ENCODE measurements at regions not wholly inside any gene's neighbourhood (a gene's known extent, or its start where the extent isn't known, plus 50 kb on each side); places are given as distances from the start of the nearest gene placed in this dataset.

DNA sequence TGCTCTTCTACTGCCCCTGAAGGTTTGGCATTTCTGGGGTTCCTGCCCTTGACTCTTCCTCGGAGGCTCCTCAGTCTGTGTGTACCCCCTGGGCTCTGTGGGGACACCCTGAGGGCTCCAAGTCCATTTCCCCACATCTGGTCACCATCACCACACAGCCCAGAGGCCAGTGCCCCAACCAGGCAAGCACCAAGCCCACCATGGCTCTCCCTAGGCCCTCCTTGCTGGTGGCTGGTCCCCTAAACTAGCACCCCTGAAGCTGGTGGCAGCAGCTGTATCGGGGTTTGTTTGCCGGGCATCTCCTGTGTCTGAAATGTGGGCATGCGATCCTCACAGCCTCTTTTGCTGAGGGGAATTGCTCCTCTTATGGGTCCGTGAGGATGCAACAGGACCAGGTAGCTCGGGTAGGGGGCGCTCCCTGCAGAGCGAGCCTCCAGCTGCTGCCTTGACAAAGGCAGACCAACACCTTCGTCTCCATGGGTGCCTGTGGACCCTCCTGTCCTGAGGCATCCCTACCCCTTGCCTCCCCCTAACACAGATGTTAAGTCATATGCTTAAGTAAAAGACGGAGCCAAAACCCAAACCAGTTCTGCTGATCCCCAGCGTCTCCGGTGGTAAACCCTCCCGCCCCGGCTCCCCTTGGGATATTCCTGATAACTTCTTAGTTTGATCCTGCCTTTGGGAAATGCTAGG is 138.9 kb upstream of the IRX4 start:
- no peak for DNase-seq (ENCODE audit: unreplicated experiment)
- no peaks in the 10 kb centered on the region for H3K4me1 Mint-ChIP-seq (ENCODE audit: insufficient read depth, unreplicated experiment)
- POLR2A ChIA-PET: interaction anchor here (0.6 to 0.7 kb wide), 2 partner anchors 17 to 282 kb away, joined by 3 read pairs; no protein-coding TSS in a partner anchor
- CTCF ChIA-PET: no interaction called here
- H3K4me3 Mint-ChIP-seq (ENCODE audit: unreplicated experiment): no peak overlapping the region
- H3K27me3 Mint-ChIP-seq (ENCODE audit: insufficient read depth, unreplicated experiment): no peaks in the 10 kb centered on the region
- H3K36me3 Mint-ChIP-seq (ENCODE audit: insufficient read depth, unreplicated experiment): no peaks in the 10 kb centered on the region
- intact Hi-C loops (cut with micrococcal nuclease): no loop called here
- no peak overlapping the region for H3K27ac Mint-ChIP-seq (ENCODE audit: low read depth, unreplicated experiment)
- TF ChIP-seq, protein P1, sequence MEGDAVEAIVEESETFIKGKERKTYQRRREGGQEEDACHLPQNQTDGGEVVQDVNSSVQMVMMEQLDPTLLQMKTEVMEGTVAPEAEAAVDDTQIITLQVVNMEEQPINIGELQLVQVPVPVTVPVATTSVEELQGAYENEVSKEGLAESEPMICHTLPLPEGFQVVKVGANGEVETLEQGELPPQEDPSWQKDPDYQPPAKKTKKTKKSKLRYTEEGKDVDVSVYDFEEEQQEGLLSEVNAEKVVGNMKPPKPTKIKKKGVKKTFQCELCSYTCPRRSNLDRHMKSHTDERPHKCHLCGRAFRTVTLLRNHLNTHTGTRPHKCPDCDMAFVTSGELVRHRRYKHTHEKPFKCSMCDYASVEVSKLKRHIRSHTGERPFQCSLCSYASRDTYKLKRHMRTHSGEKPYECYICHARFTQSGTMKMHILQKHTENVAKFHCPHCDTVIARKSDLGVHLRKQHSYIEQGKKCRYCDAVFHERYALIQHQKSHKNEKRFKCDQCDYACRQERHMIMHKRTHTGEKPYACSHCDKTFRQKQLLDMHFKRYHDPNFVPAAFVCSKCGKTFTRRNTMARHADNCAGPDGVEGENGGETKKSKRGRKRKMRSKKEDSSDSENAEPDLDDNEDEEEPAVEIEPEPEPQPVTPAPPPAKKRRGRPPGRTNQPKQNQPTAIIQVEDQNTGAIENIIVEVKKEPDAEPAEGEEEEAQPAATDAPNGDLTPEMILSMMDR (IDR thresholded peaks at IDR 0.05; ENCODE audit: unreplicated experiment): no peak
- no TSS peak for BruUV-seq (replicated peaks)
- peaks cover 7% of the 10 kb centered on the region for H3K9me3 Mint-ChIP-seq (ENCODE audit: unreplicated experiment)

DNA sequence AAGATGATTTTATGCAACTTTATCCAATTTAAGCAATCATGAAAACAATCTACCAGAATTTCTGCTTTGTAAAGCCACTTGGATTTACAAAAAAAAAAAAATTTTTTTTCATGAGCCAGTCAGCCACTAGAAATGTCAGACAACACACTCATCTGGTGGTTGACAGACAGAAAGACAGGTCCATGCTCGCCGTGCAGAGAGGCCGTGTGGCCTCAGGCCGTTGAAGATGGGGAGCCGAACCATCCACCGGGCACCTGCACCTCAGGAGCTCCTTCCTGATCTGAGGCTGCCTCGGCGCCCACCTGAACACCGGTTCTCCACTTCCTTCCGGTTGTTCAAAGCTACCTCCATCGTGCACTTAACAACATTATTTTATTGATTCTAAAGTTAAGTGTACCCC is 138.0 kb upstream of the IRX4 start:
- Mint-ChIP-seq H3K4me1 (ENCODE audit: insufficient read depth, unreplicated experiment) (no peaks in the 10 kb centered on the region), H3K27ac (ENCODE audit: low read depth, unreplicated experiment) (no peak overlapping the region), H3K9me3 (ENCODE audit: unreplicated experiment) (peaks cover 7% of the 10 kb centered on the region), H3K36me3 (ENCODE audit: insufficient read depth, unreplicated experiment) (no peaks in the 10 kb centered on the region), H3K4me3 (ENCODE audit: unreplicated experiment) (no peak overlapping the region), H3K27me3 (ENCODE audit: insufficient read depth, unreplicated experiment) (no peaks in the 10 kb centered on the region)
- intact Hi-C loops (cut with micrococcal nuclease): no loop called here
- BruUV-seq (replicated peaks): no TSS peak
- ChIA-PET CTCF (no interaction called here), POLR2A (interaction anchor here (1.0 kb wide), 1 partner anchor 33 kb away, joined by 3 read pairs; no protein-coding TSS in a partner anchor)
- no peak for DNase-seq (ENCODE audit: unreplicated experiment)
- TF ChIP-seq, protein P1 (IDR thresholded peaks at IDR 0.05; ENCODE audit: unreplicated experiment): no peak

DNA sequence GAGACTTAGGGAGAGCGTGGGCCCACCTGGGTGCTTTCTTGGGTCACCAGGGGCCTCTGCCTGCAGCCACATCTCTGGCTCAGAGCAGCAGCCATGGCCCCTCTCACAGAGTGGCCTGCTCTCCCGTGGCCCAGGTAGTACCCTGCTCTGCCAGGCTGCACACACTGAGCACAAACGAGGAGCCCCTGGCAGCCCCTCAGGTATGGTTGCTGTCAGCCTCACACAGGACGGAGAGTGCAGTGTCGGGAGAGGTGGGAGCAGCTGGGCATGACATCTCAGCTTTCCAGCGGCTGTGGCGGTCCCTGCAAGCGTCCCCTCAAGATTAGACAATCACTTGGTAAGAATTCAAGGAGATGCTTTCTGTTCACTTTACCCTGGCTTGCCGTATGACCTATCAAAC is 137.0 kb upstream of the IRX4 start:
- intact Hi-C loops (cut with micrococcal nuclease): no loop called here
- TF ChIP-seq, protein P1 (IDR thresholded peaks at IDR 0.05; ENCODE audit: unreplicated experiment): no peak
- POLR2A ChIA-PET: interaction anchor here (1.0 kb wide), 1 partner anchor 32 kb away, joined by 3 read pairs; no protein-coding TSS in a partner anchor
- Mint-ChIP-seq H3K4me3 (ENCODE audit: unreplicated experiment) (no peak overlapping the region), H3K9me3 (ENCODE audit: unreplicated experiment) (peaks cover 2% of the 10 kb centered on the region), H3K27ac (ENCODE audit: low read depth, unreplicated experiment) (no peak overlapping the region), H3K4me1 (ENCODE audit: insufficient read depth, unreplicated experiment) (no peaks in the 10 kb centered on the region), H3K36me3 (ENCODE audit: insufficient read depth, unreplicated experiment) (no peaks in the 10 kb centered on the region), H3K27me3 (ENCODE audit: insufficient read depth, unreplicated experiment) (no peaks in the 10 kb centered on the region)
- DNase-seq (ENCODE audit: unreplicated experiment): no peak
- BruUV-seq (replicated peaks): no TSS peak
- CTCF ChIA-PET: interaction anchor here (0.7 kb wide), 1 partner anchor 1122 kb away, joined by 3 read pairs; no protein-coding TSS in a partner anchor

DNA sequence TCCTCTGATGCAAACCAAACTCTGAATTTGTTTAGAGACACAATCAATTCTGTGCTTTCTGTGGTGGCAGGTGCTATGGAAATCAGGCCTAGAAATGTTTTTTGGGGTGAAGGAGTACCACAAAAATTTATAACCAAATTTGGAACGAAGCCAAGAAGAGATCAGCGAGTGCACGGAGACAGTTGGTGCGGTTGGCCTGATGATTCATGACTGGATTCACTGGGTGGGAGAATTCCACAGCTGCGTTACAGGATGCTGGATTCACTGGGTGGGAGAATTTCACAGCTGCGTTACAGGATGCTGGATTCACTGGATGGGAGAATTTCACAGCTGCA is 135.6 kb upstream of the IRX4 start:
- no peaks in the 10 kb centered on the region for H3K27me3 Mint-ChIP-seq (ENCODE audit: insufficient read depth, unreplicated experiment)
- no TSS peak for BruUV-seq (replicated peaks)
- no peak for DNase-seq (ENCODE audit: unreplicated experiment)
- intact Hi-C loops (cut with micrococcal nuclease): no loop called here
- TF ChIP-seq, protein P1 (IDR thresholded peaks at IDR 0.05; ENCODE audit: unreplicated experiment): no peak
- ChIA-PET CTCF (no interaction called here), POLR2A (no interaction called here)
- no peak overlapping the region for H3K27ac Mint-ChIP-seq (ENCODE audit: low read depth, unreplicated experiment)
- no peaks in the 10 kb centered on the region for H3K9me3 Mint-ChIP-seq (ENCODE audit: unreplicated experiment)
- H3K36me3 Mint-ChIP-seq (ENCODE audit: insufficient read depth, unreplicated experiment): no peaks in the 10 kb centered on the region
- H3K4me1 Mint-ChIP-seq (ENCODE audit: insufficient read depth, unreplicated experiment): no peaks in the 10 kb centered on the region
- H3K4me3 Mint-ChIP-seq (ENCODE audit: unreplicated experiment): no peak overlapping the region

Measured in MCF 10A (cell line).